Heart left ventricle (tissue), 16 donors: ENCODE measurements at regions not wholly inside any gene's neighbourhood (a gene's known extent, or its start where the extent isn't known, plus 50 kb on each side); places are given as distances from the start of the nearest gene placed in this dataset.

Source experiments
- ATAC-seq, 4 donors: fragments of 200-7000 bp; cut with Tn5 transposase; one replicate each; pipeline ENCODE4 v1.9.1; 2020 to 2022; ENCODE audit warnings: moderate library complexity in 4 of 4, mild to moderate bottlenecking in 3 of 4, moderate number of reproducible peaks in 1 of 4
- DNase-seq, 5 donors: peaks; one replicate each; pipeline ENCODE4 v3.0.0-alpha.2; 2020
- H3K27ac ChIP-seq, 12 donors: fragments of 200-600 bp; sonication (generic) in 4 of 12; one replicate each; pipeline versions ENCODE4 v1.5.0 to v1.8.0; 2016 to 2022; ENCODE audit warnings: mild to moderate bottlenecking in 2 of 12
- H3K27me3 ChIP-seq, 9 donors: fragments of 200-600 bp; sonication (generic) in 2 of 9; one replicate each; pipeline versions ENCODE4 v1.5.1 to v1.8.0; 2016 to 2022; ENCODE audit warnings: mild to moderate bottlenecking in 3 of 9
- H3K36me3 ChIP-seq, 9 donors: fragments of 200-600 bp; sonication (generic) in 2 of 9; one replicate each; pipeline versions ENCODE4 v1.5.0 to v1.8.0; 2018 to 2022; ENCODE audit warnings: mild to moderate bottlenecking in 2 of 9
- H3K4me1 ChIP-seq, 12 donors: fragments of 200-600 bp; sonication (generic) in 4 of 12; one replicate each; pipeline versions ENCODE4 v1.5.0 to v1.8.0; 2016 to 2022; ENCODE audit warnings: mild to moderate bottlenecking in 3 of 12
- H3K4me3 ChIP-seq, 12 donors: fragments of 200-600 bp; sonication (generic) in 4 of 12; one replicate each; pipeline versions ENCODE4 v1.5.0 to v1.8.0; 2017 to 2022; ENCODE audit warnings: mild to moderate bottlenecking in 9 of 12, moderate library complexity in 4 of 12
- H3K9me3 ChIP-seq, 12 donors: fragments of 200-600 bp; sonication (generic) in 4 of 12; one replicate each; pipeline versions ENCODE4 v1.5.0 to v1.8.0; 2016 to 2022; ENCODE audit warnings: mild to moderate bottlenecking in 1 of 12
- CTCF ChIP-seq, 12 donors: fragments of 200-600 bp; sonication (generic) in 4 of 12; IDR thresholded peaks; one replicate each; pipeline versions ENCODE4 v1.5.0 to v1.8.0; 2018 to 2022; ENCODE audit warnings: antibody characterized with exemption in 12 of 12, mild to moderate bottlenecking in 5 of 12
- POLR2A ChIP-seq, 2 donors: fragments of 450-650 bp; IDR thresholded peaks; one replicate each; pipeline ENCODE4 v1.6.1; 2017; ENCODE audit warnings: antibody characterized with exemption in 2 of 2, mild to moderate bottlenecking in 2 of 2, moderate library complexity in 2 of 2
- WGBS, 4 donors: extraction: QIAGEN DNeasy Blood & Tissue Kit in 2 of 4; methylation state at CpG; one replicate each; pipeline versions ENCODE4 v1.1.5 to v1.1.7; 2013 to 2018; 5-methylcytosine and 5-hydroxymethylcytosine counted together
- intact Hi-C, 10 donors: fragments of 100-400 bp; cut with DNase I; formaldehyde crosslinking; loops; one replicate each; pipeline versions ENCODE4 v1.11.1 to v1.14.2; 2022
- donor health status: ischemic (EF 13 %, LVEDD 7.1; RV severe dilation, severe dysfunction).
- donor health status: healthy with polysubstance abuse.
- donor health status: DM: no; HTN: yes; CAD: no.
- donor health status: DM: no; HTN: no; CAD: no.
- donor health status: ischemic (EF 25% LVEDD 6.9; RV normal size, moderate dysfunction).
- donor health status: ischemic (EF 25% LVEDD 5.7; RV mildly dilated, moderate dysfunction).
- donor health status: healthy.
- donor health status: DM: yes; HTN: yes; CAD: no.
- donor health status: ischemic (EF 35%, LVEDD 5.7; RV mildly dilated, moderate dysfunction).
- donor health status: nonischemic (EF 11% LVEDD 7.7; RV severe dilation, severe dysfunction).
- donor health status: DM: yes; HTN: yes; CAD: no.
- donor health status: PGD.
- donor health status: ischemic (EF 29% LVEDD 5.4; RV normal size, mild dysfunction).
- donor health status: nonischemic (EF 23%, LVEDD 6.1; RV moderate dilation, normal function).

GRCh38 chr10:4586776-4587175 lies 239.2 kb upstream of the AKR1E2 start:
- ATAC-seq (no peak), DNase-seq (no peak)
- no peaks in the 10 kb centered on the region for H3K36me3 ChIP-seq
- WGBS, 4 donors, result 87 to 96% (median 92%) methylated on average over 4 of the region's 4 CpGs
- TF ChIP-seq CTCF (IDR thresholded peaks at IDR 0.05), result no peak
- no peak for TF ChIP-seq POLR2A (IDR thresholded peaks at IDR 0.05)
- H3K27me3 ChIP-seq, result no peaks in the 10 kb centered on the region
- H3K4me3 ChIP-seq, result no peak overlapping the region
- intact Hi-C loops, result no loop called here
- no peaks in the 10 kb centered on the region for H3K4me1 ChIP-seq
- H3K9me3 ChIP-seq, result peaks cover 0 to 8% (median 0%) of the 10 kb centered on the region in 12 donors
- no peak overlapping the region for H3K27ac ChIP-seq

GRCh38 chr10:4581929-4582328 lies 244.1 kb upstream of the AKR1E2 start:
- Histone ChIP-seq H3K27me3 (no peaks in the 10 kb centered on the region), H3K27ac (no peak overlapping the region), H3K4me3 (no peak overlapping the region), H3K9me3 (no peaks in the 10 kb centered on the region), H3K36me3 (no peaks in the 10 kb centered on the region), H3K4me1 (no peaks in the 10 kb centered on the region)
- TF ChIP-seq POLR2A (IDR thresholded peaks at IDR 0.05), result no peak
- DNase-seq (no peak), ATAC-seq (no peak)
- 84 to 89% (median 87%) methylated on average over 3 of the region's 3 CpGs for WGBS, 4 donors
- intact Hi-C loops, result no loop called here

- ATAC-seq (no peak), DNase-seq (no peak)
- intact Hi-C loops, result no loop called here
- Histone ChIP-seq H3K4me3 (no peak overlapping the region), H3K4me1 (no peaks in the 10 kb centered on the region), H3K27ac (no peak overlapping the region), H3K27me3 (no peaks in the 10 kb centered on the region), H3K9me3 (no peaks in the 10 kb centered on the region), H3K36me3 (no peaks in the 10 kb centered on the region)
- 55 to 68% (median 66%) methylated on average over 3 of the region's 3 CpGs for WGBS, 4 donors
- TF ChIP-seq CTCF (IDR thresholded peaks at IDR 0.05) (no peak), POLR2A (IDR thresholded peaks at IDR 0.05) (no peak)
Measured at GRCh38 chr10:4579844-4580243, 246.2 kb upstream of the AKR1E2 start.

GRCh38 chr10:4576206-4576605 lies 249.8 kb upstream of the AKR1E2 start:
- Histone ChIP-seq H3K27ac (no peak overlapping the region), H3K4me1 (no peaks in the 10 kb centered on the region), H3K9me3 (no peaks in the 10 kb centered on the region), H3K27me3 (no peaks in the 10 kb centered on the region), H3K36me3 (no peaks in the 10 kb centered on the region), H3K4me3 (no peak overlapping the region)
- DNase-seq, result no peak
- TF ChIP-seq CTCF (IDR thresholded peaks at IDR 0.05) (no peak), POLR2A (IDR thresholded peaks at IDR 0.05) (no peak)
- 85 to 89% (median 87%) methylated on average over 3 of the region's 3 CpGs for WGBS, 4 donors
- intact Hi-C loops, result no loop called here
- ATAC-seq, result no peak

- H3K4me1 ChIP-seq, result peaks cover 0 to 8% (median 0%) of the 10 kb centered on the region in 12 donors
- TF ChIP-seq CTCF (IDR thresholded peaks at IDR 0.05), result no peak
- ATAC-seq (no peak), DNase-seq (no peak)
- no peaks in the 10 kb centered on the region for H3K27me3 ChIP-seq
- no peak overlapping the region for H3K27ac ChIP-seq
- H3K4me3 ChIP-seq, result no peak overlapping the region
- 63 to 68% (median 66%) methylated on average over 3 of the region's 3 CpGs for WGBS, 4 donors
- H3K36me3 ChIP-seq, result no peaks in the 10 kb centered on the region
- no peaks in the 10 kb centered on the region for H3K9me3 ChIP-seq
- intact Hi-C loops, result no loop called here
Measured at GRCh38 chr10:4569151-4569550, 256.9 kb upstream of the AKR1E2 start.
